Sigmoid colon (tissue), 4 donors: ENCODE measurements at regions not wholly inside any gene's neighbourhood (a gene's known extent, or its start where the extent isn't known, plus 50 kb on each side); places are given as distances from the start of the nearest gene placed in this dataset.

Source experiments
- EP300 ChIP-seq, 4 donors: sonication (generic); formaldehyde crosslinking; IDR thresholded peaks; one replicate each; pipeline ENCODE4 v1.6.1; 2017; ENCODE audit warnings: antibody characterized with exemption in 4 of 4
- POLR2A ChIP-seq, 2 donors: fragments of 450-650 bp; IDR thresholded peaks; one replicate each; pipeline ENCODE4 v1.6.1; 2016; ENCODE audit warnings: antibody characterized with exemption in 2 of 2, mild to moderate bottlenecking in 2 of 2, moderate library complexity in 2 of 2
- POLR2AphosphoS5 ChIP-seq, 4 donors: sonication (generic); formaldehyde crosslinking; IDR thresholded peaks; one replicate each; pipeline ENCODE4 v1.6.1; 2017; ENCODE audit warnings: antibody characterized with exemption in 4 of 4
- TF ChIP-seq, protein P1 (sequence below), 4 experiments: fragments of 450-650 bp in 3 of 4; fragments of 200-600 bp in 1 of 4; IDR thresholded peaks; one replicate each; pipeline ENCODE4 v1.5.1; 2016 to 2019; ENCODE audit warnings: antibody characterized with exemption in 4 of 4, mild to moderate bottlenecking in 3 of 4, moderate library complexity in 2 of 4

DNA sequence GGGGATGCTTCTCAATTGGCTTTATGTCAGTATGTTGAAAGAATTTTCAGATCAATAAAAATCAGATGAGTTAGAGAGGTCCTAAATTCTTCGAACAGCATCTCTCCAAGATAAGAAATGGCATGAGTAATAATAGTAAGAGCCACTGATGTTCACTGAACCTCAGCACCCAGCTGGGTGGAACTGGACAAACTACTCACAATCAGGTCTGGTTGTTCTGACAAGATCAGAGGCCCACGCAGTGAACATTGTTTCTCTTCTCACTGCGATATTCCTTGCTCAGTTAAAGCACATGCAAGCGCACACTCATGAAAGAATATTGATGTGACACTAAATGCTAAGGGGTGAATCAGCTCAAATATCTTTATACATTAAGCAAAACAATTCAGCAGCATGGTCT is 351.0 kb upstream of the AMELY start:
- TF ChIP-seq POLR2A (IDR thresholded peaks at IDR 0.05) (no peak), EP300 (IDR thresholded peaks at IDR 0.05) (no peak), POLR2AphosphoS5 (IDR thresholded peaks at IDR 0.05) (no peak)
- TF ChIP-seq, protein P1, sequence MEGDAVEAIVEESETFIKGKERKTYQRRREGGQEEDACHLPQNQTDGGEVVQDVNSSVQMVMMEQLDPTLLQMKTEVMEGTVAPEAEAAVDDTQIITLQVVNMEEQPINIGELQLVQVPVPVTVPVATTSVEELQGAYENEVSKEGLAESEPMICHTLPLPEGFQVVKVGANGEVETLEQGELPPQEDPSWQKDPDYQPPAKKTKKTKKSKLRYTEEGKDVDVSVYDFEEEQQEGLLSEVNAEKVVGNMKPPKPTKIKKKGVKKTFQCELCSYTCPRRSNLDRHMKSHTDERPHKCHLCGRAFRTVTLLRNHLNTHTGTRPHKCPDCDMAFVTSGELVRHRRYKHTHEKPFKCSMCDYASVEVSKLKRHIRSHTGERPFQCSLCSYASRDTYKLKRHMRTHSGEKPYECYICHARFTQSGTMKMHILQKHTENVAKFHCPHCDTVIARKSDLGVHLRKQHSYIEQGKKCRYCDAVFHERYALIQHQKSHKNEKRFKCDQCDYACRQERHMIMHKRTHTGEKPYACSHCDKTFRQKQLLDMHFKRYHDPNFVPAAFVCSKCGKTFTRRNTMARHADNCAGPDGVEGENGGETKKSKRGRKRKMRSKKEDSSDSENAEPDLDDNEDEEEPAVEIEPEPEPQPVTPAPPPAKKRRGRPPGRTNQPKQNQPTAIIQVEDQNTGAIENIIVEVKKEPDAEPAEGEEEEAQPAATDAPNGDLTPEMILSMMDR (IDR thresholded peaks at IDR 0.05) = no peak
